ENCODE measurements at regions not wholly inside any gene's neighbourhood (a gene's known extent, or its start where the extent isn't known, plus 50 kb on each side); places are given as distances from the start of the nearest gene placed in this dataset.

DNA sequence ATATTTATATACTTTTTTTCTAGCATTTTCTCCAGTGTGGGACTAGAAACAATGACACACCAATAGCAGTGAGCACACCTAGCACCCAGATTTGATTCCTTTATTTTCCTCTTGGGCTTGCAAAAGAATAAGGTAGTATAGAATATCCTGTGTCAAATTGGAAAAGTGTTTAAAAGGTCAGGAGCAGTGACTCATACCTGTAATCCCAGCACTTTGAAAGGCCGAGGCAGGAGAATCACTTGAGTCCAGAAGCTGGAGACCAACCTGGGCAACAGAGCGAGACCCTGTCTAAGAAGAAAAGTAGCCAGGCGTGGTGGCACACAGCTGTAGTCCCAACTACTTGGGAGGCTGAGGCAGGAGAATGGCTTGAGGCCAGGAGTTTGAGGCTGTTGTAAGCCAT, 53.8 kb upstream of the SGPP1 start:
- DNase-seq = no peak
- intact Hi-C loops (cut with DNase I) = no loop called here

DNA sequence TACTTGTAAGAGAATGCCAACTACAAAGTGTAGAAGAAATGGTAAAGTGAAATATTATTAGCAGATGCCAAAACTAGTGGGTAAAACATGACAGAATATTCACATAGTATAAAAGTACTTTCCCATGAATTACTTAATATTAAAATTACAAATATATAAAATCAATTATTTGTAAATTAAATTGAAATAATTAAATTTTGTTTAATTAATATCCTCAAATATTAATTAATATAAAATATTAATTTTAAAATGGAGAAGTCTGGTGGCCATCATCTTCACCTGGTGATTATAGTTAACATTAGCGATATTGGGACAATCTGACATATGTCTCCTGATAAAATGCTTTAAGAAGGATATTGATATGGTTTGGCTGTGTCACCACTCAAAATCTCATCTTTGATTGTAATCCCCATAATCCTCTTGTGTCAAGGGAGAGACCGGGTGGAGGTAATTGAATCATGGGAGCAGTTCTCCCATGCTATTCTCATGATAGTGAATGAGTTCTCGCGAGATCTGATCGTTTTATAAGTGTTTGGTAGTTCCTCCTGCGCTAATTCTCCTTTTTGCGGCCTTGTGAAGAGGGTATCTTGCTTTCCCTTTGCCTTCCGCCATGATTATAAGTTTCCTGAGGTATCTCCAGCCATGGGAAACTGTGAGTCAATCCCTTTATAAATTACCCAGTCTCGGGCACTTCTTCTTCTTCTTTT, 55.0 kb upstream of the SGPP1 start:
- DNase-seq = no peak
- intact Hi-C loops (cut with DNase I) = no loop called here

DNA sequence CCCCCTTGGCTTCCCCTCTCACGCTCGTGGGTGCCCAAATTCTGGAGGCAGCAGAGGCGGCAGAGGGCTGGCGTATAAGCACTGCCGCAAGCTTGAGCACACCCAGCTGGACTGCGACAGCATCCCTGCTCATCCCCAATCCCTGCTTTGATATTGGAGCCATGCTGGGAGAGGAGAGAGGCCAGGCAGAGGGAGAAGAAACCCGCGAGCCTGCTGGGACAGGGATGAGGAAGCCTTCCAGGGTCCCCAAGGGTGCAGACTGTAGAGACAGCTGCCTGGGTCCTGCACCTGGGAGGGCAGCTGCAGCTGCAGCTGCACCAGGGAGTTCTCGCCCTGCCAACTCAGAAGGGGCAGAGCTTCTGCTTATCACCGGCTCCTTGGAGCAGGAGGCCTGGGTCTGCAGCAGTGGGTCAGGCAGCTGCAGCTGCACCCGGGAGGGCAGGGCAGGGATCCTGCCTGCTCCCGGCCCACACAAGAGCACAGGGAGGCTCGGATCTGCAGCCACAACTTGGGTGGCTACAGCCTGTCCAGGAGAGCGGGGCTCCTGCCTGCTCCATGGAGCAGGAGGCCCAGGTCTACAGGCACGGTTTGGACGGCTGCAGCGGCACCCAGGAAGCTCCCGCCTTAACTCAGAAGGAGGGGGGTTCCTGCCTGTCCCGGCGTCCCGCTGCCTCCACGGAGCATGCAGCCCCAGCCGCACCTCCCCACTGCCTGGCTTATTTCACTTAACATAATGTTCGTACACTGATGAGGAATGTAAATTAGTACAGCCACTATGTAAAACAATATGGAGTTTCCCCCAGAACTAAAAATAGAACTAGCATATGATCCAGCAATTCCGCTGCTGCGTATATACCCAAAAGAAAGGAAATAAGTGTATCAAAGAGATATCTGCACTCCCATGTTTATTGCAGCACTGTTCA, 60.4 kb upstream of the SGPP1 start:
- intact Hi-C loops (cut with DNase I) = no loop called here
- DNase-seq = no peak

DNA sequence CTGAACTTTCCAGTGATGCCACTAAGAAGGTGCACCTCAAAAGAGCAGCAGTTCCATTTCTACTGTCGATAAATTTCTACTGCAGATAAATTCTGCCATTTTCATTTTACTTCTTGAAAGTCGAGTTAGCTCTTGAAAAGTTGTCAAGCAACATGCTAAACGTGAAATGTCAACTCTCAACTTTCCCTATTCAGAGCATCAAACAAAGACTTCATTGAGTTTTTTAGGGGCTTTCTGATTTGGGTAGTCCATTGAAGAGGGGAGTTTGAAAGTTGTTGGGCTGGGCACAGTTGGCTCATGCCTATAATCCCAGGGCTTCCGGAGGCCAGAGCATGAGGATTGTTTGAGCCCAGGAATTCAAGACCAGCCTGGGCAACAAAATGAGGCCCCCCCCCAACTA, 59.4 kb upstream of the SYNE2 start:
- intact Hi-C loops (cut with DNase I) = no loop called here
- no peak for DNase-seq

DNA sequence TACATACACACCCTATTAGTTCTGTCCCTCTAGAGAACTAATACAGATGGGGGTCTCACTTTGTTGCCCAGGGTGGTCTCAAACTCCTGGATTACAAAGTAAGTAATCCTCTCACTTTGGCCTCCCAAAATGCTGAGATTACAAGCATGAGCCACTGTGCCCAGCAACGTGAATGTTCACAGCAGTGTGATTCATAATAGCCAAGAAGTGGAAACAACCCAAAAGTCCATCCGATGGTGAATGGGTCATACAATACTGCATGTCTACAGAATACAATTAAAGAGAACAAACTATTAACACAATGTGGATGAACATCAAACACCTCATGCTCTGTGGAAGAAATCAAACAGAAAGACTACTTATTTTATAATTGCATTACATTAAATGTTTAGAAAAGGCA, 57.3 kb upstream of the SYNE2 start:
- intact Hi-C loops (cut with DNase I) = loop anchor here (5.0 kb wide), 1 partner anchor 507 kb away; no protein-coding TSS in a partner anchor

DNA sequence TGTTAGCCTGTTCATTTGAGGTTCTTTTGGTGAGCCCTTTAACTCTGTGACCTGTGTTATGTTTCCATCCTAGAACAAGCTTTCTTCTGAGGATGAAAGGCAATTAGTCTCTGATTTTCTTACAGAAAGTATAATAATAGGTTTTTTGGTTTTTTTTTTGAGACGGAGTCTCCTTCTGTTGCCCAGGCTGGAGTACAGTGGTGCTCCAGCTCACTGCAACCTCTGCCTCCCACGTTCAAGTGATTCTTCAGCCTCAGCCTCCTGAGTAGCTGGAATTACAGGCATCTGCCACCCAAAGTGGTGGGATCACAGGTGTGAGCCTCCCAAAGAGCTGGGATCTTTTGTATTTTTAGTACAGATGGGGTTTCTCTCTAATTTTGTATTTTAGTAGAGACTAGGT, 52.7 kb upstream of the SYNE2 start:
- intact Hi-C loops (cut with DNase I) = no loop called here
- DNase-seq = no peak

More for the DNA sequence above, 57.3 kb upstream of the SYNE2 start:
- DNase-seq = no peak

DNA sequence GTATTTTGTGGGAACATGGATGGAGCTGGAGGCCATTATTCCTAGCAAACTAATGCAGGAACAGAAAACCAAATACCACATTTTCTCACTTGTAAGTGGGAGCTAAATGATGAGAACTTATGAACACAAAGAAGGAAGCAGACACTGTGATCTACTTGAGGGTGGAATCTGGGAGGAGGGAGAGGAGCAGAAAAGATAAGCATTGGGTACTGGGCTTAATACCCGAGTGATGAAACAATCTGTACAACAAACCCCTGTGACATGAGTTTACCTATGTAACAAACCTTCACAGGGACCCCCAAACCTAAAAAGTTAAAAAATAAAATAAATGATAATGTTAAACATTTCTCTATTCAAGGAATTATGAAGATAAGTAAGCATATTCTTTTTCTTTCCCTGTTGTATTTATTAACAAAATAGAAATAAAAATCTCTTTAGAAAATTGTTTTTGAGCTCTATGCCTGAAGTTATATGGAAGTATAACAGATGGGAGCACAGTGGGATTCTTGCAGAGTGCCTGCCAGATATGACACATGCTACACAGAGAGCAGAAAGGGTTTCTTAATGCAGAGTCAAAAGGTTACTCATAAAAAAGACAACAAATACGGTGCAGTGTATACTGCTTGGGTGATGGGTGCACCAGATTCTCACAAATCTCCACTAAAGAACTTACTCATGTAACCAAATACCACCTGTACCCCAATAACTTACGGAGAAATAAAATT, 52.0 kb upstream of the SYNE2 start:
- intact Hi-C loops (cut with DNase I) = no loop called here
- no peak for DNase-seq
